ENCODE measurements at regions not wholly inside any gene's neighbourhood (a gene's known extent, or its start where the extent isn't known, plus 50 kb on each side); places are given as distances from the start of the nearest gene placed in this dataset.

DNA sequence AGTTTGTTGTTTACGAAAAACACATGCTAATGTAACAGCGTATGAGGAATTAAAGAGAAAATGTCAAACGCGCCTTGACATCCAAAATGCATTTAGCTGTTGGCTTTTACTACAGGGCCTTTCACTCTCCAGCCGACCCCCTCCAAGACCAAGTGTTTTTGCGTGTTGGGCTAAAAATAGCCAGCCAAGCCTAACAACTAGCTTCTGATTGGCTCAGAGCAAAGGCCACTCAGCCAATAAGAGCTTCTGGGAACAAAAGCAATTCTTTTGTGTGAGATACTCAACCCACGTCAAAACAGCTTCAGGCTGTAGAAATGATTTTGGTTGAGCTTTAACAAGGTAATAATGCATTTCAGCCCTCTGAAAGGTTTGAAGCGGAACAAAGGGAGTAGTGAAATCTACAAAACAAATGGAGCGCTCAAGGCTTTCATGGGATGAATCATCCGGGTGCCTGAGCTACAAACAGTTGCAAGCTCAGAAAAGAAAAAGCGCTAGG lies 198.7 kb upstream of the DCN start:
- TF ChIP-seq, protein P1, sequence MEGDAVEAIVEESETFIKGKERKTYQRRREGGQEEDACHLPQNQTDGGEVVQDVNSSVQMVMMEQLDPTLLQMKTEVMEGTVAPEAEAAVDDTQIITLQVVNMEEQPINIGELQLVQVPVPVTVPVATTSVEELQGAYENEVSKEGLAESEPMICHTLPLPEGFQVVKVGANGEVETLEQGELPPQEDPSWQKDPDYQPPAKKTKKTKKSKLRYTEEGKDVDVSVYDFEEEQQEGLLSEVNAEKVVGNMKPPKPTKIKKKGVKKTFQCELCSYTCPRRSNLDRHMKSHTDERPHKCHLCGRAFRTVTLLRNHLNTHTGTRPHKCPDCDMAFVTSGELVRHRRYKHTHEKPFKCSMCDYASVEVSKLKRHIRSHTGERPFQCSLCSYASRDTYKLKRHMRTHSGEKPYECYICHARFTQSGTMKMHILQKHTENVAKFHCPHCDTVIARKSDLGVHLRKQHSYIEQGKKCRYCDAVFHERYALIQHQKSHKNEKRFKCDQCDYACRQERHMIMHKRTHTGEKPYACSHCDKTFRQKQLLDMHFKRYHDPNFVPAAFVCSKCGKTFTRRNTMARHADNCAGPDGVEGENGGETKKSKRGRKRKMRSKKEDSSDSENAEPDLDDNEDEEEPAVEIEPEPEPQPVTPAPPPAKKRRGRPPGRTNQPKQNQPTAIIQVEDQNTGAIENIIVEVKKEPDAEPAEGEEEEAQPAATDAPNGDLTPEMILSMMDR (conservative IDR thresholded peaks at IDR 0.05), result no peak
- TF ChIP-seq ZFX (IDR thresholded peaks at IDR 0.05), result no peak
